WERI-Rb-1 (cell line): ENCODE measurements at regions not wholly inside any gene's neighbourhood (a gene's known extent, or its start where the extent isn't known, plus 50 kb on each side); places are given as distances from the start of the nearest gene placed in this dataset.
A peak's percentile ranks its signal among the peaks of the same experiment; 100 is the strongest.

Experiments
- DNase-seq: peaks from one replicate; pipeline ENCODE4 v3.0.0-alpha.2; 2020
- H3K27ac ChIP-seq: fragments of 250-450 bp; sonication (Bioruptor Pico); 2 replicates; pipeline ENCODE4 v1.5.1; 2020; ENCODE audit warnings: mild to moderate bottlenecking, moderate library complexity
- H3K27me3 ChIP-seq: fragments of 250-450 bp; sonication (Bioruptor Pico); 2 replicates; pipeline ENCODE4 v1.5.1; 2021; ENCODE audit warnings: mild to moderate bottlenecking, low read depth, moderate library complexity; ENCODE audit not compliant: insufficient read depth, severe bottlenecking
- H3K36me3 ChIP-seq: fragments of 250-450 bp; sonication (Bioruptor Pico); 2 replicates; pipeline ENCODE4 v1.5.1; 2020; ENCODE audit warnings: mild to moderate bottlenecking, moderate library complexity
- H3K4me3 ChIP-seq: 2 replicates; pipeline ENCODE4 v1.5.1; 2011; ENCODE audit warnings: low read depth, mild to moderate bottlenecking, control low read depth, low read length
- H3K9me3 ChIP-seq: fragments of 250-450 bp; sonication (Bioruptor Pico); 2 replicates; pipeline ENCODE4 v1.5.1; 2021; ENCODE audit warnings: mild to moderate bottlenecking, moderate library complexity; ENCODE audit not compliant: severe bottlenecking
- TF ChIP-seq, protein P1 (sequence below): IDR thresholded peaks from 2 replicates; pipeline ENCODE4 v1.5.1; 2011; ENCODE audit warnings: low read depth, mild to moderate bottlenecking, control low read depth, inconsistent platforms, low read length

DNA sequence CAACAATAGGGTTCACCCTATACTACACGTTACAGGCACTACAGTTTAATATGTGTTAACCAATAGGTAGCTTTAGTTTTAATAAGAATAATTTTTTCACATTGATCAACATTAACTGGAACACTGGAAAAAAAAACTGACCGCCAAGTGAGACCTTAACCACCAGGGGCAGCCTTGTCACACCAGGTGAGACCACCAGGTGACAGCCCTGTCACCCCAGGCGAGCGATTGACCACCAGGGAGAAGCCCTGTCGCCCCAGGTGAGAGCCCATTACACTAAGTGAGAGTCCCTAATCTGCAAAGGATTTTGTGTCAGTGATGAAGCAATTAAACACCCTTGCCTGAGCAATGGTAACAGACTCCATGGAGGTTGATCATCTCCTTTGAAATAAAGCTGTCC lies 75.4 kb upstream of the SYK start:
- DNase-seq = peak; percentile 82

DNA sequence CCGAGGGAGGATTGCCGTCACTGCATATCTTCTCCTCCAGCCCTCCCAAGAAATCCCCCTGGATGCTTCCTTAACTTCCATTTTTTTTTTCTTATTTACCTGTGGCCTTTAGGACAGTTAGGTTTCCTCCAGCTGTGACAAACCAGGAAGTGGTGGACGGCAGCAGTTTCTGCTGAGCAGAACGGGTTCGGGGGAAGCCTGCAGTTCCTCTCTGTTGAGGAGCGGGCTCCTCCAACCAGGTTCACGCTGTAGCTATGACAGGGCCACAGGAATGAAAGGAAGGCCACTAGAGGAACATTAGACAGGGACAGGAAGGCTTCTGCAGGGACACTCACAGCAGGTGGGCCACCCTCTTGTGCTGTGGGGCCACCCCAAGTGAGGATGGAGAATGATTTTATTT lies 76.7 kb upstream of the SYK start:
- no peaks in the 10 kb centered on the region for H3K9me3 ChIP-seq
- no peak overlapping the region for H3K27ac ChIP-seq
- TF ChIP-seq, protein P1, sequence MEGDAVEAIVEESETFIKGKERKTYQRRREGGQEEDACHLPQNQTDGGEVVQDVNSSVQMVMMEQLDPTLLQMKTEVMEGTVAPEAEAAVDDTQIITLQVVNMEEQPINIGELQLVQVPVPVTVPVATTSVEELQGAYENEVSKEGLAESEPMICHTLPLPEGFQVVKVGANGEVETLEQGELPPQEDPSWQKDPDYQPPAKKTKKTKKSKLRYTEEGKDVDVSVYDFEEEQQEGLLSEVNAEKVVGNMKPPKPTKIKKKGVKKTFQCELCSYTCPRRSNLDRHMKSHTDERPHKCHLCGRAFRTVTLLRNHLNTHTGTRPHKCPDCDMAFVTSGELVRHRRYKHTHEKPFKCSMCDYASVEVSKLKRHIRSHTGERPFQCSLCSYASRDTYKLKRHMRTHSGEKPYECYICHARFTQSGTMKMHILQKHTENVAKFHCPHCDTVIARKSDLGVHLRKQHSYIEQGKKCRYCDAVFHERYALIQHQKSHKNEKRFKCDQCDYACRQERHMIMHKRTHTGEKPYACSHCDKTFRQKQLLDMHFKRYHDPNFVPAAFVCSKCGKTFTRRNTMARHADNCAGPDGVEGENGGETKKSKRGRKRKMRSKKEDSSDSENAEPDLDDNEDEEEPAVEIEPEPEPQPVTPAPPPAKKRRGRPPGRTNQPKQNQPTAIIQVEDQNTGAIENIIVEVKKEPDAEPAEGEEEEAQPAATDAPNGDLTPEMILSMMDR = no peak
- H3K36me3 ChIP-seq = no peaks in the 10 kb centered on the region
- DNase-seq = no peak
- H3K27me3 ChIP-seq = no peaks in the 10 kb centered on the region
- H3K4me3 ChIP-seq = no peak overlapping the region

More for the DNA sequence above, 75.4 kb upstream of the SYK start:
- Histone ChIP-seq H3K27ac (peak overlapping the region; percentile 1; the same call in 1 of the 2 replicates), H3K9me3 (no peaks in the 10 kb centered on the region), H3K4me3 (no peak overlapping the region), H3K36me3 (no peaks in the 10 kb centered on the region), H3K27me3 (no peaks in the 10 kb centered on the region)
- TF ChIP-seq, protein P1 = peak; percentile 77

DNA sequence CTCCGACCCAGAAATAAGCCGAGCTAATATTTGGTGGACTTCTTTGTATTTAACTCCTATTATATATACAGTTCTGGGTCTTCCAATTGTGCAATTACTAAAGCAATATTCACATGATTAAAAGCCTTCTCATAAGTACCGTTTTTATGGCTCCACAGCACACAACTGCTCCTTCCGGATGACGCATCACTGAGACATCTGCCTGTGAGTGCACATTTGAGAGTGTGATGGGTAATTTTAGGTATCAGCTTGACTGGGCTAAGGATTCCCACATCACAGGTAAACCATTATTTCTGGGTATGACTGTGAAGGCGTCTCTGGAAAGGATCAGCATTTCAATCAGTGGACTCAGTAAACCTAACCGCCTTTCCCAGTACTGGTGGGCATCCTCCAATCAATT lies 77.5 kb upstream of the SYK start:
- Histone ChIP-seq H3K36me3 (no peaks in the 10 kb centered on the region), H3K9me3 (no peaks in the 10 kb centered on the region), H3K27me3 (no peaks in the 10 kb centered on the region), H3K27ac (no peak overlapping the region), H3K4me3 (no peak overlapping the region)
- DNase-seq = no peak
- TF ChIP-seq, protein P1 = no peak

DNA sequence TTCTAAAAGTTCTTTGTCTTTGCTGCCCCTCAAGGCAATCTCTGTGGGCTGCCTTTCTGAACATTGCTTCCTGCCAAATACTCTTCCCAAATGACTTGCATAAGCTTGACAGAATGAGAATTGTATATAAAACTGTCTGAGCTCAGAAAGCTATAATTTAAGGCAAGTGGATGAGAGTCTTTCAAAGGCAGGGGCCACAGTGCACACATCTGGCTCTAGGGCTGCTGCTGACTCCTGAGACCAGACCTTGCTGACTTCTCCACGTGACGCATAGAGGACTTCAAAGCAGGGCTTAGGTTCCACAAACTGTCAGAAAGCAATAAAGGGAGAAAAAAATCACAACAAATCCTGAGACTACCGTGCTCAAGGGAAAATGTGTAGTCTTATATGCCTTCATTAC lies 79.4 kb upstream of the DIRAS2 start:
- no peak overlapping the region for H3K4me3 ChIP-seq
- no peak for DNase-seq
- no peaks in the 10 kb centered on the region for H3K9me3 ChIP-seq
- no peaks in the 10 kb centered on the region for H3K36me3 ChIP-seq
- TF ChIP-seq, protein P1 = no peak
- H3K27me3 ChIP-seq = no peaks in the 10 kb centered on the region
- H3K27ac ChIP-seq = no peak overlapping the region

DNA sequence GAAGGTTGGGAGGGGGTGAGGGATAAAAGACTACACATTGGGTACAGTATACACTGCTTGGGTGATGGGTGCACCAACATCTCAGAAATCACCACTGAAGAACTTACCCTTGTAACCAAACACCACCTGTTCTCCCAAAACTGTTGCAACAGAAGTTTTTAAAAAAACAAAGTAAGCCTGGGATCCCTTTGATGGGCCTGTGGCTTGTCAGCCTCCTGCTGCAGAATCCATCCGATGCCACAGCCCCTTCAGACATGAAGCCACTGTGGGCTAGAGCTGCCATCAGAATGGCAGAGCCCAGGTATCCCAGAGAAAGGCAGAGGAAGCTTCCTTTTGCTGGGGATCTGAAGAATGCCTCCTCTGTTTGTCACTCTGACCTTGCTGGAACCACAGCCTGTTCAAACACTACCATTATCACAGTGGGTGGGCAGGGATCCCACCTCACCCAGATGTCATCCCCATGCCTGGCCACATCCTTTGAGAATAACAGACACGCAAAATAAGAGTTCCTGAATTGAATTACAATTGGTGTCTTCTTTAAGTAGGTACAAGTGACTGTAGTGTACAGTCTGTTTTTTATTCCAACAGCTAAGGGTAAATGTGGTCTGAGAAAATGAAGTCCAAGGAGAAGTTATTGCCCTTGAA lies 78.1 kb upstream of the DIRAS2 start:
- Histone ChIP-seq H3K36me3 (no peaks in the 10 kb centered on the region), H3K4me3 (no peak overlapping the region), H3K9me3 (no peaks in the 10 kb centered on the region), H3K27me3 (no peaks in the 10 kb centered on the region), H3K27ac (no peak overlapping the region)
- no peak for DNase-seq
- TF ChIP-seq, protein P1 = no peak

DNA sequence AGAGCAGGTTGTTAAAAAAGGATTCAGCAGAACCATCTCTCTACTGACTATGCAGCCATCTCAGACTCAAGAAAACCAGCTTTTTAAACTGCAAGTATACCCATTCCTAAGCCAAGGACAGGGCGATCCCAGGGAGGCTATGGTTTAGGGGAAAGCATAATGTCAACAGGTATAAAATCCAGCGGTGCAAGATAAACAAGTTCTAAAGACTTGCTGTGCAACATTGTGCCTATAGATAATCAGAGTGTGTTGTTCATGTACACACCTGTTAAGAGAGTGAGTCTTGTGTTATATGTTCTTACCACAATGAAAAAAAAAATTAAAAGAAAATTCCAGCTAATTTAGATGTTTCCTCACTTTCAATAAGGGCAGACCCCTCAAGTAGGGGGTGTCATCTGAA lies 63.6 kb upstream of the DIRAS2 start:
- Histone ChIP-seq H3K4me3 (no peak overlapping the region), H3K27me3 (no peaks in the 10 kb centered on the region), H3K36me3 (no peaks in the 10 kb centered on the region), H3K27ac (no peak overlapping the region), H3K9me3 (no peaks in the 10 kb centered on the region)
- TF ChIP-seq, protein P1 = no peak
- no peak for DNase-seq
